ENCODE measurements at regions not wholly inside any gene's neighbourhood (a gene's known extent, or its start where the extent isn't known, plus 50 kb on each side); places are given as distances from the start of the nearest gene placed in this dataset.
"Not testable (repeated sequence)": the region's sequence is repeated elsewhere in the genome, so short reads cannot be mapped to it uniquely, and the experiment has no call there.

GRCh38 chr4:66604192-66604591, 933.9 kb upstream of the EPHA5 start:
- no peak for DNase-seq (ENCODE audit: low read depth)

- DNase-seq (ENCODE audit: low read depth), result no peak
Observed at GRCh38 chr4:66602622-66603021, 932.3 kb upstream of the EPHA5 start.

GRCh38 chr4:66591968-66592367, 921.7 kb upstream of the EPHA5 start:
- DNase-seq (ENCODE audit: low read depth), result no peak

- DNase-seq (ENCODE audit: low read depth), result no peak
Observed at GRCh38 chr4:66590488-66591215, 920.4 kb upstream of the EPHA5 start.

GRCh38 chr4:66589183-66589582, 918.9 kb upstream of the EPHA5 start:
- no peak for DNase-seq (ENCODE audit: low read depth)

- DNase-seq (ENCODE audit: low read depth), result no peak
Observed at GRCh38 chr4:66585767-66586166, 915.5 kb upstream of the EPHA5 start.

GRCh38 chr4:66577922-66578321, 907.6 kb upstream of the EPHA5 start:
- DNase-seq (ENCODE audit: low read depth), result no peak

GRCh38 chr4:66575008-66575696, 904.9 kb upstream of the EPHA5 start:
- no peak for DNase-seq (ENCODE audit: low read depth)

- no peak for DNase-seq (ENCODE audit: low read depth)
Observed at GRCh38 chr4:66574145-66574978, 904.1 kb upstream of the EPHA5 start.

- DNase-seq (ENCODE audit: low read depth), result no peak
Observed at GRCh38 chr4:66572949-66573348, 902.7 kb upstream of the EPHA5 start.

- DNase-seq (ENCODE audit: low read depth), result no peak
Observed at GRCh38 chr4:66571145-66571695, 900.9 kb upstream of the EPHA5 start.

GRCh38 chr4:66569228-66569627, 898.9 kb upstream of the EPHA5 start:
- DNase-seq (ENCODE audit: low read depth), result no peak

GRCh38 chr4:66568431-66568830, 898.1 kb upstream of the EPHA5 start:
- DNase-seq (ENCODE audit: low read depth), result no peak

- DNase-seq (ENCODE audit: low read depth), result no peak
Observed at GRCh38 chr4:66568001-66568400, 897.7 kb upstream of the EPHA5 start.

- DNase-seq (ENCODE audit: low read depth), result no peak
Observed at GRCh38 chr4:66567551-66567950, 897.3 kb upstream of the EPHA5 start.

- DNase-seq (ENCODE audit: low read depth), result no peak
Observed at GRCh38 chr4:66565801-66566200, 895.5 kb upstream of the EPHA5 start.

- DNase-seq (ENCODE audit: low read depth), result no peak
Observed at GRCh38 chr4:66564901-66565651, 894.8 kb upstream of the EPHA5 start.

GRCh38 chr4:66562276-66562806, 892.1 kb upstream of the EPHA5 start:
- no peak for DNase-seq (ENCODE audit: low read depth)

GRCh38 chr4:66561465-66562053, 891.3 kb upstream of the EPHA5 start:
- not testable (repeated sequence) for DNase-seq (ENCODE audit: low read depth)

- no peak for DNase-seq (ENCODE audit: low read depth)
Observed at GRCh38 chr4:66558651-66559050, 888.4 kb upstream of the EPHA5 start.

GRCh38 chr4:66556651-66557278, 886.5 kb upstream of the EPHA5 start:
- DNase-seq (ENCODE audit: low read depth), result no peak
